ENCODE measurements at regions not wholly inside any gene's neighbourhood (a gene's known extent, or its start where the extent isn't known, plus 50 kb on each side); places are given as distances from the start of the nearest gene placed in this dataset.

GRCh38 chr7:136600475-136600874 lies 268.0 kb upstream of the CHRM2 start:
- Mint-ChIP-seq H3K4me1 (no peaks in the 10 kb centered on the region), H3K9me3 (peaks cover 0 to 7% of the 10 kb centered on the region in 2 experiments; a peak in 1 of 5 replicates), H3K36me3 (ENCODE audit: insufficient read depth in 1 of 3, low read depth in 3 of 3) (no peaks in the 10 kb centered on the region), H3K27ac (no peak overlapping the region), H3K4me3 (no peak overlapping the region), H3K27me3 (ENCODE audit: low read depth) (no peaks in the 10 kb centered on the region)
- TF ChIP-seq CTCF (conservative IDR thresholded peaks at IDR 0.05) = no peak
- H3K9me3 ChIP-seq (ENCODE audit: control insufficient read depth, low read depth, low read length) = no peaks in the 10 kb centered on the region
- no peak overlapping the region for H3K4ac ChIP-seq (ENCODE audit: low read depth, low read length)
- H3K18ac ChIP-seq (ENCODE audit: insufficient read length, low read depth, low read length) = no peak overlapping the region
- H2BK20ac ChIP-seq (ENCODE audit: low read depth, low read length, poor library complexity, severe bottlenecking) = no peak overlapping the region
- H3K27ac ChIP-seq (ENCODE audit: insufficient read length, low read depth, low read length) = no peak overlapping the region
- H2BK15ac ChIP-seq (ENCODE audit: low read depth, low read length) = no peak overlapping the region
- H3K14ac ChIP-seq (ENCODE audit: insufficient read depth, low read length) = no peak overlapping the region
- no peaks in the 10 kb centered on the region for H3K27me3 ChIP-seq (ENCODE audit: insufficient read depth, low read length)
- H2AK5ac ChIP-seq (ENCODE audit: insufficient read length, low read length) = no peak overlapping the region
- H3K56ac ChIP-seq (ENCODE audit: insufficient read length, low read depth, low read length) = no peak overlapping the region
- no peak overlapping the region for H4K91ac ChIP-seq (ENCODE audit: insufficient read length, low read depth, low read length)
- no peak overlapping the region for H3K9ac ChIP-seq (ENCODE audit: extremely low read depth, insufficient read length, low read length)
- H3K23me2 ChIP-seq (ENCODE audit: insufficient read length, low read depth, low read length, poor library complexity, severe bottlenecking) = no peaks in the 10 kb centered on the region
- no peaks in the 10 kb centered on the region for H3K79me2 ChIP-seq (ENCODE audit: insufficient read depth, low read length)
- H4K5ac ChIP-seq (ENCODE audit: insufficient read length, low read depth, low read length) = no peak overlapping the region
- no peak overlapping the region for H2BK5ac ChIP-seq (ENCODE audit: insufficient read length, low read length)
- no peak overlapping the region for H2BK120ac ChIP-seq (ENCODE audit: low read depth, low read length, poor library complexity, severe bottlenecking)
- H4K8ac ChIP-seq (replicated peaks; ENCODE audit: insufficient read length, low read depth, low read length) = no peak overlapping the region
- H3K4me2 ChIP-seq (ENCODE audit: insufficient read depth, insufficient read length, low read length) = no peak overlapping the region
- no peaks in the 10 kb centered on the region for H4K20me1 ChIP-seq (ENCODE audit: control insufficient read depth, insufficient read depth, insufficient read length)
- H2BK12ac ChIP-seq (ENCODE audit: insufficient read length, low read depth, low read length) = no peak overlapping the region
- DNase-seq = no peak
- H3K79me1 ChIP-seq (ENCODE audit: insufficient read depth, low read depth, low read length, poor library complexity, severe bottlenecking) = no peaks in the 10 kb centered on the region
- H3T11ph ChIP-seq (ENCODE audit: low read length) = no peak overlapping the region
- no peak overlapping the region for H2AFZ ChIP-seq (ENCODE audit: low read length)
- H3K23ac ChIP-seq (ENCODE audit: insufficient read length, low read depth, low read length) = no peak overlapping the region
- H3K4me1 ChIP-seq (ENCODE audit: insufficient read depth, low read length) = no peaks in the 10 kb centered on the region
